Upper lobe of left lung (tissue), 6 donors: ENCODE measurements at regions not wholly inside any gene's neighbourhood (a gene's known extent, or its start where the extent isn't known, plus 50 kb on each side); places are given as distances from the start of the nearest gene placed in this dataset.

Experiments
- ATAC-seq, 2 donors: fragments of 200-7000 bp; cut with Tn5 transposase; one replicate each; pipeline ENCODE4 v1.9.1; 2022; ENCODE audit warnings: mild to moderate bottlenecking in 2 of 2, moderate library complexity in 2 of 2; ENCODE audit not compliant: low FRiP score in 2 of 2
- DNase-seq, 2 donors: peaks; one replicate each; pipeline ENCODE4 v3.0.0-alpha.2; 2019 to 2020
- H3K27ac ChIP-seq, 4 donors: fragments of 200-600 bp; sonication (generic); one replicate each; pipeline ENCODE4 v1.5.1; 2016 to 2019
- H3K27me3 ChIP-seq, 4 donors: fragments of 200-600 bp; sonication (generic); one replicate each; pipeline ENCODE4 v1.5.1; 2017 to 2019
- H3K36me3 ChIP-seq, 4 donors: fragments of 200-600 bp; sonication (generic); one replicate each; pipeline ENCODE4 v1.5.1; 2016 to 2019
- H3K4me1 ChIP-seq, 4 donors: fragments of 200-600 bp; sonication (generic); one replicate each; pipeline ENCODE4 v1.5.1; 2018 to 2019
- H3K4me3 ChIP-seq, 4 donors: fragments of 200-600 bp; sonication (generic); one replicate each; pipeline ENCODE4 v1.5.1; 2017 to 2019; ENCODE audit warnings: mild to moderate bottlenecking in 2 of 4, moderate library complexity in 1 of 4
- H3K9me3 ChIP-seq, 4 donors: fragments of 200-600 bp; sonication (generic); one replicate each; pipeline ENCODE4 v1.5.1; 2018 to 2019
- CTCF ChIP-seq, 6 experiments: fragments of 450-650 bp in 4 of 6; fragments of 200-600 bp in 2 of 6; sonication (generic) in 2 of 6; IDR thresholded peaks; one replicate each; pipeline ENCODE4 v1.5.1; 2016 to 2019; ENCODE audit warnings: antibody characterized with exemption in 6 of 6
- EP300 ChIP-seq, 4 donors: sonication (generic); formaldehyde crosslinking; IDR thresholded peaks; one replicate each; pipeline ENCODE4 v1.5.1; 2017; ENCODE audit warnings: antibody characterized with exemption in 4 of 4, control low read depth in 2 of 4
- POLR2A ChIP-seq, 4 donors: fragments of 450-650 bp; IDR thresholded peaks; one replicate each; pipeline ENCODE4 v1.5.1; 2016 to 2017; ENCODE audit warnings: antibody characterized with exemption in 4 of 4, mild to moderate bottlenecking in 2 of 4
- POLR2AphosphoS5 ChIP-seq, 2 donors: sonication (generic); formaldehyde crosslinking; IDR thresholded peaks; one replicate each; pipeline ENCODE4 v1.5.1; 2017; ENCODE audit warnings: antibody characterized with exemption in 2 of 2
- WGBS, 2 donors: methylation state at CpG; one replicate each; pipeline ENCODE4 v1.1.5; 2017 to 2018; 5-methylcytosine and 5-hydroxymethylcytosine counted together
- donor health status: DM: no; HTN: no; CAD: no; lungs with moderate emphysema.
- donor health status: DM: no; HTN: yes; CAD: no; lungs with severe emphysema.

- TF ChIP-seq EP300 (IDR thresholded peaks at IDR 0.05): no peak
- no peak for TF ChIP-seq POLR2A (IDR thresholded peaks at IDR 0.05)
- TF ChIP-seq POLR2AphosphoS5 (IDR thresholded peaks at IDR 0.05): no peak
- TF ChIP-seq CTCF (IDR thresholded peaks at IDR 0.05): no peak
- no peak overlapping the region for H3K27ac ChIP-seq
- no peak for ATAC-seq
- H3K36me3 ChIP-seq: no peaks in the 10 kb centered on the region
- H3K27me3 ChIP-seq: no peaks in the 10 kb centered on the region
- H3K4me1 ChIP-seq: no peaks in the 10 kb centered on the region
- 49 to 63% methylated on average over 2 of the region's 2 CpGs for WGBS, 2 donors
- no peak overlapping the region for H3K4me3 ChIP-seq
- DNase-seq: no peak
- no peaks in the 10 kb centered on the region for H3K9me3 ChIP-seq
Measured at GRCh38 chr4:187887906-187888305, 107.7 kb upstream of the ZFP42 start.

- H3K27me3 ChIP-seq: no peaks in the 10 kb centered on the region
- H3K9me3 ChIP-seq: no peaks in the 10 kb centered on the region
- no peak for TF ChIP-seq POLR2AphosphoS5 (IDR thresholded peaks at IDR 0.05)
- no peak for TF ChIP-seq EP300 (IDR thresholded peaks at IDR 0.05)
- TF ChIP-seq POLR2A (IDR thresholded peaks at IDR 0.05): no peak
- TF ChIP-seq CTCF (IDR thresholded peaks at IDR 0.05): no peak
- DNase-seq: no peak
- no peak for ATAC-seq
- H3K4me1 ChIP-seq: no peaks in the 10 kb centered on the region
- H3K27ac ChIP-seq: no peak overlapping the region
- H3K4me3 ChIP-seq: no peak overlapping the region
- no peaks in the 10 kb centered on the region for H3K36me3 ChIP-seq
- WGBS, 2 donors: 87 to 93% methylated on average over 6 of the region's 6 CpGs
Measured at GRCh38 chr4:187889651-187890050, 105.9 kb upstream of the ZFP42 start.

- 71 to 85% methylated on average over 5 of the region's 5 CpGs for WGBS, 2 donors
- no peaks in the 10 kb centered on the region for H3K4me1 ChIP-seq
- H3K9me3 ChIP-seq: no peaks in the 10 kb centered on the region
- no peak overlapping the region for H3K27ac ChIP-seq
- DNase-seq: no peak
- TF ChIP-seq POLR2AphosphoS5 (IDR thresholded peaks at IDR 0.05) (no peak), EP300 (IDR thresholded peaks at IDR 0.05) (no peak)
- no peak for ATAC-seq
- H3K27me3 ChIP-seq: no peaks in the 10 kb centered on the region
- H3K36me3 ChIP-seq: no peaks in the 10 kb centered on the region
- H3K4me3 ChIP-seq: no peak overlapping the region
Measured at GRCh38 chr4:187893418-187893817, 102.2 kb upstream of the ZFP42 start.

GRCh38 chr4:187903106-187903505, 92.5 kb upstream of the ZFP42 start:
- no peak for ATAC-seq
- no peaks in the 10 kb centered on the region for H3K27me3 ChIP-seq
- WGBS, 2 donors: 86 to 89% methylated on average over 5 of the region's 5 CpGs
- H3K36me3 ChIP-seq: no peaks in the 10 kb centered on the region
- H3K4me1 ChIP-seq: no peaks in the 10 kb centered on the region
- no peak for TF ChIP-seq POLR2A (IDR thresholded peaks at IDR 0.05)
- TF ChIP-seq POLR2AphosphoS5 (IDR thresholded peaks at IDR 0.05): no peak
- no peak for TF ChIP-seq CTCF (IDR thresholded peaks at IDR 0.05)
- no peak for TF ChIP-seq EP300 (IDR thresholded peaks at IDR 0.05)
- no peak overlapping the region for H3K27ac ChIP-seq
- no peak for DNase-seq
- no peaks in the 10 kb centered on the region for H3K9me3 ChIP-seq
- no peak overlapping the region for H3K4me3 ChIP-seq

GRCh38 chr4:187903700-187904099, 91.9 kb upstream of the ZFP42 start:
- no peaks in the 10 kb centered on the region for H3K4me1 ChIP-seq
- no peak overlapping the region for H3K27ac ChIP-seq
- H3K36me3 ChIP-seq: no peaks in the 10 kb centered on the region
- ATAC-seq (no peak), DNase-seq (no peak)
- TF ChIP-seq EP300 (IDR thresholded peaks at IDR 0.05) (no peak), POLR2AphosphoS5 (IDR thresholded peaks at IDR 0.05) (no peak)
- no peak overlapping the region for H3K4me3 ChIP-seq
- H3K9me3 ChIP-seq: no peaks in the 10 kb centered on the region
- 18 to 36% methylated on average over 1 of the region's 1 CpG for WGBS, 2 donors
- no peaks in the 10 kb centered on the region for H3K27me3 ChIP-seq

- WGBS, 2 donors: 86 to 90% methylated on average over 6 of the region's 6 CpGs
- no peaks in the 10 kb centered on the region for H3K27me3 ChIP-seq
- ATAC-seq: no peak
- no peak overlapping the region for H3K27ac ChIP-seq
- no peak overlapping the region for H3K4me3 ChIP-seq
- DNase-seq: no peak
- no peaks in the 10 kb centered on the region for H3K4me1 ChIP-seq
- no peaks in the 10 kb centered on the region for H3K9me3 ChIP-seq
- no peaks in the 10 kb centered on the region for H3K36me3 ChIP-seq
- TF ChIP-seq CTCF (IDR thresholded peaks at IDR 0.05) (no peak), POLR2A (IDR thresholded peaks at IDR 0.05) (no peak), EP300 (IDR thresholded peaks at IDR 0.05) (no peak), POLR2AphosphoS5 (IDR thresholded peaks at IDR 0.05) (no peak)
Measured at GRCh38 chr4:187908079-187908561, 87.5 kb upstream of the ZFP42 start.
